CD4-positive, alpha-beta T cell treated with Interferon alpha-2 for 1 hour (primary cell): ENCODE measurements at regions not wholly inside any gene's neighbourhood (a gene's known extent, or its start where the extent isn't known, plus 50 kb on each side); places are given as distances from the start of the nearest gene placed in this dataset.
"Not testable (repeated sequence)": the region's sequence is repeated elsewhere in the genome, so short reads cannot be mapped to it uniquely, and the experiment has no call there.

Experiments used
- DNase-seq, 2 donors: peaks; one replicate each; pipeline ENCODE4 v3.0.0-alpha.2; 2020 to 2022

DNA sequence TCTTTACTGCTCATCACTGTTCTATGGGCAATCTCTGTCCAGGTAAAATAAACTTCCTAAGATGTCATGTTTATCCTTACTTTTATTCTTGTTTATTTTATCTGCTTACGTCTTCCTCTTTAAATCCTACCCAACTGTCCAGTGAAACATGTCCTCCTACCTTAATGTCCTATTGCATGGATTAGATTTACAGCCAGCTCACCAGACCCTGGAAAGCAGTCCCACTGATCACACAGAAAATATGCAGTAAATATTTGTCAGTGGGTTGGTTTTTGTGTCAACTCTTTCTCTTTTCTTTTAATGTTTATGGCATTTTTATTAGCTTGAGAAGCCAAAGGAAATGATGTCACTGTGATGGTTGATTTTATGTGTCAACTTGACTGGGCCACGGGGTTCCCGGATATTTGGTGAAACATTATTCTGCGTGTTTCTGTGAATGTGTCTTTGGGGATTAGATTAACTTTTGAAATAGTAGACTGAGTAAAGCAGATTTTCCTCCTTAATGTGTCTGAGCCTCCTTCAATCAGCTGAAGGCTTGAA lies 258.3 kb downstream of the SRGAP2C start:
- DNase-seq: no peak

DNA sequence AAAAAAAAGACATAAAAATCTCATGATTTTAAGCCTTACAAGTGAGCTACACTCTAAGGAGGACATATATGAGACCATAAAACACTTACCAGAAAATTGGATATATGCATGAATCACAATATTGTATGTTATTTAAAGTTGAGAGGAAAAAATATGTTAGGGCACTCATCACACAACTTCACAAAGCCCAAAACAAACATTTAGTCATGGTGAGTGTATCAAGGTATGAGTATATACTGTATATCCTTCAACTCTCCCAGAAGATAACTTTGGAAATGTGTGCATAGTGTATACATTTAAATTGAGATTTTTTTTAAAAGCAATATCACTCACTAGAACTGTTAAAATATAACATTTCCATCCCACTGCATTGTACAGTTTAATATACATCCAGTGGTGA lies 259.3 kb downstream of the SRGAP2C start:
- DNase-seq: no peak

DNA sequence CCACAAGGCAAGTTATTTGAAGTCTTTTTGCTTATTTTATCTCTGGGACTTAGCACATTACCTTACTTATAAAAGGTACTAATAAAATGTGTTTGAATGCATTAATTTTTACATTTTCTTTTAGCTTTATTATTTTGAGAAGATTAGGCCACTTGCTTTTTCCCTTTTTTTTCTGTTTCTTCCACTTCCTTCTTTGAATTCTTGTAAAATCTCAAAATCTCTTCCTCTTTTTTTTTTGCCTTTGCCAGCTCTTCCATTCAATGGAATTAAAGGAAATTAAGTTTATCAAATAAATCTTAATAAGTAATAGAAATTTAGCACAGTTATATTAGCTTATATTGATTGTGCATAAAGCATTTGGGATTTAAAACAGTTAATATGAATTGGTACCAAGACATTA lies 260.9 kb downstream of the SRGAP2C start:
- DNase-seq: no peak

DNA sequence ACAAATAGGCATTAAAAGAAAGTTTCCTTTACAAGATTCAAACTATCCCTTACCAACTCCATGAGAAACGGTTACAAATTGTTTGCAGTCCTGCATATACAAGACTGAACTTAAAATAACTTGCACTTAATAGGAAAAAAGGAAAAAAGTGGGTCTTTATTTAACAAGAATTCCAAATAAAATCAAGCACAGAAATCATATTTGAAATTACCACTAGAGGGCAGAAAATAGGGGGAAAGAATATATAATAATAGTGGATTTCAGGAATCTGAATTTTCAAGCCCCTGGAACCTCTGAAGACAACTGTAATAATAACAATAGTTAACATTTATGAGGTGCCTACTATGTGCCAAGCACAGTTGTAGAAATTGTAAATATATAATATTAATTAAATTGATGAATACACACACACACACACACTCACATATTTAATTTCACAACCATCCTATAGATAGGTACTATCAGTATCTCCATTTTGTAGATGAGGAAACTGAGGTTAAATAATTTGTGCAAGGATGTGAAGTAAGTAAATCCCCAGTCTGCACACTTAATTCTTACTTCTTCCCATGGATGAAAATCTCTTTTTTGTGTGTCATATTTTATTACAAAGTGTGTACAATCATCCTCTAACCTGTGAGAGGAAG lies 262.6 kb downstream of the SRGAP2C start:
- DNase-seq: peak in 1 of 2 donors; percentile 21

DNA sequence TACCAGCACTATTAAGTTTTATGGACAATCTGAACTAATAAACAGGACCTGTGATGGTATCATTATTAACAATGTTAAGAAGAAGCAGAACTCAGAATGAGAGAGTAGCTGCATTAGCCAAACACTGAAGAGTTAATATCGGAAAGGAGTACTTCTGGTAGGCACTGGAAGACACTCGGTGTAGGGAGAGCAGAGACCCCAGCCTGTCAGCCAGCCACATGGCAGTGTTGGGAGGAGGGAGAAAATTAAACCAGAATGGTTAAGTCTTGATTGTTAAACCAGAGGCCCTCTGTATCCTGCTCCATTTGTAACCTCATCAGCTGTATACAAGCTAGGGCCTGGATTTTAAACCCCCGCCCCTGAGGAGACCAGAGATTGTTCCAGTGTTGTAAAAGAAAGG lies 263.3 kb downstream of the SRGAP2C start:
- not testable (repeated sequence) for DNase-seq

DNA sequence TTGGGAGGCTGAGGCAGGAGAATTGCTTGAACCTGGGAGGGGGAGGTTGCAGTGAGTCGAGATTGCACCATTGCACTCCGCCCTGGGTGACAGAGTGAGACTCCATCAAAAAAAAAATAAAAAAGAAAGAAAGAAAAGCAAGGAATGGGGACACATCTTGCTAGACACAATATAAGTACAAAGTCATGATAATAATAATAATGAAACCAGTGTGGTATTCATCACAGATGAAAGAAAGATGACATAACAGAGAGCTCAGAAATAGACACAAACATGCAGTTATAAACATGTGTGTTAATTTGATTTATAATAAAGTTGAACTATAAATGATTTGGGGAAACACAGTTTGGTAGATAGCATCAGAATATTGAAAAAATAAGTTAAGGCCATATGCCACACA lies 264.1 kb downstream of the SRGAP2C start:
- no peak for DNase-seq

DNA sequence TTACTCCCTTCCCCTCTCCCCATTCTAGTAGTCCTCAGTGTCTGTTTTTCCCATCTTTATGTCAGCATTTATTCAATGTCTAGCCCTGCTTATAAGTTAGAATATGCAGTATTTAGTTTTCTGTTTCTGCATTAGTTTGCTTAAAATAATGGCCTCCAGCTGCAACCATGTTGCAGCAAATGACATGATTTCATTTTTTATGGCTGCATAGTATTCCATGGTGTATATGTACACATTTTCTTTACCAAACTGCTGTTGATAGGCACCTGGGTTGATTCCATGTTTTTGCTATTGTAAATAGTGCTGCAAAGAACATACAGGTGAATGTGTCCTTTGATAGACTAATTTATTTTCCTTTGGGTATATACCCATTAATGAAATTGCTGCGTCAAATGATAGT lies 267.7 kb downstream of the SRGAP2C start:
- DNase-seq: no peak

DNA sequence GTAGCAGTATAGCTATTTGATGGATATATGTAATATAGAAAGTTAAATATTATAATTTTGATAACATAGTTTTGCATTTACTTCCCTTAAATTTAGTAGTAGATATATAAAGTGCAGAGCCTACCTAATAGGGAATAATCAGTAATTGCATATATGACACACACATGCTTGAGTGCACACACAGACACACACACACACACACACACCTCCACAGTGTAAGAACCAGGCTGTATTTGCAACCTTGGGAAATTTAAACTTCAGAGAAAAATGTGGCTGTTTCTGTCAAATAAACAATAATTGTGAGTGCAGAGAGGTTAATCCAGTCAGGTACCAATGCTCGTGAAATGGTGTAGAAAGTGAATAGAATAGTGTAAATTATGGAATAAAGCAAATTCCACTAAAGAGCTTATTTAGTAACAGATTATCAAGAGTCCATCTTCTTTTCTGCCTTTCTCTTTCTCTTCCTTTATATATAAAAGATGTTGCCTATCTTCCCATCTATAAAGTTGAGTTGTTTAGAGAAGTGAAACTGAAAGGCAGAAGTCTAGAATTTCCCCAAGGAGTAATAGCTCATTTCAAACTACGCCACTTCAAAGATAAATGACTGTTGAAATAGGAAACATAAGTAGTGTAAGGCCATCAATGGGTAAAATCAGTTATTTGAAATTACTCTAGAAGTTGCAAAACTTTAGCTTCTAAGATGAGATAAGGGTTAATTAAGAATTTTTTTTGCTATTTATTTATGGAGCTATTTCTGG lies 273.7 kb downstream of the SRGAP2C start:
- peak in 1 of 2 donors; percentile 71 for DNase-seq

DNA sequence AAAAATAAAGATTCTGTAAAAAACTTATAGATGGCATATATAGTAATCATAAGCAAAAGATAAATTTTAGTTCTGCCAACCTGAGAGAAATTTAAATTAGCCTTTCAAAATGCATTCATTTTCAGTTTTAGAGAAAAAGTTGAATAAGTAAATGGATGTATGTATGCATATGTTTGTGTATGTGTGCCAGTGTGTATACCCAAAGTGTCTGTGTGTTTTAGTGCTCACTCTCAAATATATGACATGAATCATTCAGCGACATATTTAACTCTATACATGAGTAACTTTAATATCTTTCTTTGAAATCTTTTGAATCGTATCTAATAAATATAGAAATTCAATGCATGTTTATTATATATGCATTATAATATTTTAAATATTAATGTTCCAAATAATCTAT lies 274.5 kb downstream of the SRGAP2C start:
- no peak for DNase-seq

DNA sequence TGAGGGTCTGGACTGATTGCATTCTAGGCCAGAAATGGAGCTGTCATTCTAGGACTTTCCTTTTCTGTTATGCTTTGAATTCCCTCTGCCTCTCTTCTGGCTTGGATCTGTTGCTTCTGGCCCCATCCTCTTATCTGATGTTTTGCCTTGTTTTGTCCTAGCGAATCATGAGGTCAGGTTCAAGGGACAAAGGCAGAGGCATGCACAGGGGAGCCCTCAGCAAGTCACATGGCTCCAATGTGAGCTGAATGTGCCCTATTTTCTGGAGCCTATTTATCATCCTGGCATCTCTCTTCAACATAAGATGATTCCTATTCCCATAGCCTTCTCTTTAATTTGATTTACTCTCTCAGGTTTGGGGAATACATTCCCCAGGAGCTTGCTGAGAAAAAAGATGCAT lies 284.6 kb downstream of the SRGAP2C start:
- not testable (repeated sequence) for DNase-seq

DNA sequence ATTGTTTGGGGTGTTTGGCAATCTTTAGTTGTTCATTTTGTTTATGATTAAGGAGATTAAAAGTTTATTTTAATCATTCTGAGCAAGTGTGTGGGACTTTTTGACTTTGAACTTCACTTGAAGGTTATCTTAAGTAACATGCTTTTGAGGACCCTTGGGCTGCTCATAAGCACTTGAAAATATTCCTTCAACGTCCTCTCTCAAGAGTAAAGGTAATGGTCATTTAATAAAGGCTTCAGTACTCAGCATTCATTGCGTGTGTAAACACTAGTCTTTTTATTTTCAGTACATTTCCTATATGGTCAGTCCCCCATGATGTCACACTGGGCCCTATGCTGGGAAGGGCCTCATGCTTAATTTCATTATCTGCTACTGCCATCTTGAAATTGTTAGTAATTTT lies 285.6 kb downstream of the SRGAP2C start:
- DNase-seq: not testable (repeated sequence)

DNA sequence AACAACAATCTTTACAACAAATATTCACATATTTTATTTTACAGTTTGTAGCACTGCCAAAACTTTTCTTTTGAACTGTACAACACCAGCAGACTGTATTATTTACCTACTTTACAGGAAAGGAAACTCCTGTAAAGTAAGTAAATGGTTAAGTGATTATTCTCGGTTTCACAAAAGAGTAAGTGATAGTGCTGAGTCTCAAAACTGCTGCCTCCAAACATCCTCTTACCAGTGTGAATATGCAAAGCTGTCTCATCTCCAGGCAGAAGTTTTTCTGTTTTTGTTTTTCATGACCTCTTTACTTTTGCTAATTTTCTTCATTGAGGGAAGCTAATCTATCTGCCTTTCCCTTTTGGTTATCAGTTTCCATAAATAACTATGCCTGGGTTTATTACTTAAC lies 286.7 kb downstream of the SRGAP2C start:
- no peak for DNase-seq

DNA sequence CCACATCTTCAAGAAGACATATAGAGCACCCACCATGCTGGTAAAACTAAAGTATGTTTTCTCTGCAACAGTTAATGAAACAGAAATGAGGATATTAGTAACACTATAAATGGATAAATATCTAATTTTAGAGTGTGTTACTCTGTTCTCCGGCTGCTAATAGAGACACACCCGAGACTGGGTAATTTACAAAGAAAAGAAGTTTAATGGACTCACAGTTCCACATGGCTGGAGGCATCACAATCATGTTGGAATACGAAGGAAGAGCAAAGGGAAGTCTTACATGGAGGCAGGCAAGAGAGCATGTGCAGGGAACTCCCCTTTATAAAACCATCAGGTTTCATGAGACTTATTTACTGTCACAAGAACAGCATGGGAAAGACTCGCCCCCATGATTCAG lies 287.2 kb downstream of the SRGAP2C start:
- DNase-seq: no peak

DNA sequence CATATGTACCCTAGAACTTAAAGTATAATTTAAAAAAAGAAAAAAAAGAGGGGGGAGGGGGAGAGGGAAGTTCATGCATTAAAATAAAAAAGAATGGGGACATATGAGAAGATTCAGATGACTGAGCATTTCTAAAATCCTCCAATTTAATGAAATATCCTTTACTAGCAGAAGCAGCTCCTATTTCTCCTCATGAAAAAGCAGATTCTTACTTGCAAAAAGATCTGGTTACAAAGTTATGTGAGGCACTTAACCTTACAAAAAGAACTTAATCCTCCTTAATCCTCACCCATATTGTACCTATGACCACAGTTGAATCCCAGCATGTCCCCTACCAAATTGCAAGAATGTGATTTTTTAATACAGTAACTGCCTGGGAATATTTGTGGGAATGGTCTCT lies 298.5 kb downstream of the SRGAP2C start:
- DNase-seq: no peak

DNA sequence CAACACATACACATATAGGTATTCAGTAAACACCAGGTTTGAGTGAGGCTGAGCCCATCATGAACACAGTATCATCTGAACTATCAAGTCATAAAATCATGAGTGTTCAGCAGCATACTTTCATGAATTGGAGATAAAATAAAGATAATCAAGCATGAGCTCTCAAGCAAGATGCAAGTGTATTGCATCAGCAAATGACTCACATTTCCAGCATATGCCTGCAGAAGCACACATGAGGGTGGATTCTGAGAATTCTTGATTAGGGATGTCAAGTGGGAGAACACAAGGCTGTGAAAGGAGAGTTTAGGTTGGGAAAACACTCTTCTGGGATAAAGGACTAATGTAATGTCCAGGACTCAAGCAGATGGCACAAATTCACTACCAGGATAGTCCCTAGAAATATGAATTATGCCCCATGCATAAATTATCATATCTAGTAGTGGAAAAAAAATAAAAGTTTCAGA lies 299.2 kb downstream of the SRGAP2C start:
- DNase-seq: no peak

DNA sequence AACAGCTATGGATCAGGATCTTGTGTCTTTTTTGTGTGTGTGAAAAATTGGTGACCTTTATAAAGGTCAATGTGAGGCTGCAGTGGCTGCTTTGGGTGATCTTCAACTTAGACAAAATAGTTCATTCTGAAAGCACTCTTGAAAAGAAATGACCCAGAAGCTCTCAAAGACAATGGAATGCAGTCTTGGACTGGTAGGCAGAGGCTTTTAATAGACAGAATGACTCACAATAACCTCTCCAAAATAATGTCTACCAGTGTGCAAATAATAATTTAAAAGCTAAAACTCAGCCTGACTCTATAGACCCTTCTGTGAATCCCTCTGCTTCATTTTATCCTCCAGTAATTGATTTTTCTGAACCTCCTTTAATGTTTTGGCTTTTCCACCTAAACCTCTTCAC lies 310.0 kb downstream of the SRGAP2C start:
- DNase-seq: not testable (repeated sequence)

DNA sequence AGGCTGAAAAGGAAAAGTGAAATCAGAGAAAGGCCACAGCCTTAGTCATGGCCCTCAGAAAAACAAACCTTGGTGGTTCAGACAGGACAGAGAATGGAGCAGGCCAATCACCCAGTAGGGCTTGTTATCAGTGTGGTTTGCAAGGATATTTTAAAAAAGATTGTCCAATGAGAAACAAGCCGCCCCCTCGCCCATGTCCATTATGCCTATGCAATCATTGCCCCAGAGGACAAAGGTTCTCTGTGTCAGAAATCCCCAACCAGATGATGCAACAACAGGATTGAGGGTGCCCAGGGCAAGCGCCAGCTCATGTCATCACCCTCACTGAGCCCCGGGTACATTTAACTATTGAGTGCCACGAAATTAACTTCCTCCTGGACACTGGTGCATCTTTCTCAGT lies 326.7 kb downstream of the SRGAP2C start:
- DNase-seq: peak in 1 of 2 donors; percentile 58

DNA sequence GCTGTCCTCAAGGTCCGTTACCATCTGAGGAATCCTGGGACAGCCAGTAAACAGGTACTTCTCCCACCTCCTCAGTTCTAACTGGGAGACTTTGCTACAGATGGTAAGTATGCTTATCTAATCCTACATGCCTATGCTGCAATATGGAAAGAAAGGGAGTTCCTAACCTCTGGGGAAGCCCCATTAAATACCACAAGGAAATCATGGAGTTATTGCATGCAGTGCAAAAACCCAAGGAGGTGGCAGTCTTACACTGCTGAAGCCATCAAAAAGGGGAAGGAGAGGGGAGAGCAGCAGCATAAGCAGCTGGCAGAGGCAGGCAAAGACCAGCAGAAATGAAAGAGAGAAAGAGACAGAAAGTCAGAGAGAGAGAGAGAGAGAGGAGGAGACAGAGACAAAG lies 327.1 kb downstream of the SRGAP2C start:
- DNase-seq: peak in 1 of 2 donors; percentile 18

DNA sequence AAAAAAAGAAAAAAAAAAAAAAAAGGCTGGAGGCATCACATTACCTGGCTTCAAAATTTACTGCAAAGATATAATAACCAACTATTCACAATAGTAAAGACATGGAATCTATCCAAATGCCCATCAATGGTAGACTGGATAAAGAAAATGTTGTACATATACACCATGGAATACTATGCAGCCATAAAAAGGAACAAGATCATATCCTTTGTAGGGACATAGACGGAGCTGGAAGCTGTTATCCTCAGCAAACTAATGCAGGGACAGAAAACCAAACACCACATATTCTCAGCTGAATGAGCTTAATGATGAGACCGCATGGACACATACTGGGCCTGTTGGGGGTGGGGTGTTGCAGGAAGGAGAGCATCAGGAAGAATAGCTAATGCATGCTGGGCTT lies 330.5 kb downstream of the SRGAP2C start:
- DNase-seq: no peak

DNA sequence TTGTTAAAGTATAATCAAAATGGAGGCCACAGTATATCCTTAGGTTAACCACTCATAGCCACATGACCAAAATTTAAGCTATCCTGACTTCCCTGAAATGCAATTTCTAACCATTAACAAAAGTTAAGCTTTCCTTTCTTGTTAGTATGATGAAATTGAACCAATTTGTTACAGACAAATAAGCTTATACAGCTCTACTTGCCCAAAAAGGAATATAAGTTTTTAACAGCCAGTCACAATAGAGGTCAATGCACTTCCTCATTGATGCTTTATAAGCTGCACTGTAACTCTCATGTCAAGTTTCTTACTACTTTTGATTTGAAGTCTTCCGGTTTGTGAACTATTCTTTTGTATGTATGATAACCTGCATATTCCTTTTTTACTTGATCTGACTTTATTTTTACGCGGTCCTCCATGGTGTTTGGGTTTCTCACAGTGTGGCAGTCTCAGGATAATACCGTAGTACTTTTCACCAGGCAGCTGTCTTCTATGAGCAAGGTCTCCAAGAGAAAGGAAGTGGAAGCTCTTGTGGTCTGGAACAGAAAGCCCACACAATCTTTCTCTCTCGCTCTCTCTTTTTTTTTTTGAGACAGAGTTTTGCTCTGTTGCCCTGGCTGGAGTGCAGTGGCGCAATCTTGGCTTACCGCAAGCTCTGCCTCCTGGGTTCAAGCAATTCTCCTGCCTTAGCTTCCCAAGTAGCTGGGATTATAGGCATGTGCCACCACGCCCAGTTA lies 331.6 kb downstream of the SRGAP2C start:
- peak; percentile 20 to 67 for DNase-seq

DNA sequence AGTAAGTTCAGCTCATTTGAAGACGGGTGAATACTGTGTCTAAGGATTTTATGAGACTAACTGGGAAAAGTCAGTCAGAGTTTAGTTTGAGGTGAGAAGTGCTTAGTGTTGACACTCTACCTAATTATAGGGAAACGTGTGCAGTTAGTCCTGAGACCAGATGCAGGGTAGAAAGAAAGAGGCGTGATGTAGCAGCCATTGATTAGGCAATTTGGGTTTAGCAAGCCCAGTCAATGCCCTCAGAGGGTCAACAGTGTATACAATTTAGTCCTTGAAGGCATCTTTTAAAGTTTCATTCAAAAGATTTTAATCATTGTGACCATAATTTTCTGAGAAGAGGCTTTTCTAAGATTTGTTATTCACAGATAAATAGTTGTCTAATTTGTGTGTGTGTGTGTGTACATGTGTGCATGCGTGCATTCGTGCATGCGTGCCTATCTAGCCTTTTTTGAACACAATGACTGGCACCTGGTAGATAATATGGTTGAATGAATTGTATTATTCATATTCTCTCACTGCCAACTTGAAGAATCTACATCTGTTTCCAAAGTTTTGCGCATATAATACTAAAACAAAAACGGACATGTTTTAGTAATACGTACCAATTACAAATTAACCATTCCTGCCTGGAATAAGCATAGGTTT lies 332.9 kb downstream of the SRGAP2C start:
- DNase-seq: no peak

DNA sequence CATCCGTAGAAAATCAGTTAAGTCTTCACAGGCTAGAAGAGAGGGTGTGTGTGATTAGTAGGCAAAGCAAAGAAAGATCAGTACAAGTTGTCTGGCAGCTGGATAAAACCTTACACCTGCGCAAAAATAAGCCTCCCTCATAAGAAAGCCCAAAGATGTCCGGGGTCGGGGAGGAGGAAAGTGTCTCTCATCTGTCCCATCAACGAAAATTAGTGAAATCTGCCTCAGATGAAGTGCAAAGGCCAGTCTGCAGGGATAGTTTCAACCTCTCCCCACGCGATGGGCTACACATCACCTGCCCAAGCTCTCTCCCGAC lies 333.9 kb downstream of the SRGAP2C start:
- DNase-seq: no peak

DNA sequence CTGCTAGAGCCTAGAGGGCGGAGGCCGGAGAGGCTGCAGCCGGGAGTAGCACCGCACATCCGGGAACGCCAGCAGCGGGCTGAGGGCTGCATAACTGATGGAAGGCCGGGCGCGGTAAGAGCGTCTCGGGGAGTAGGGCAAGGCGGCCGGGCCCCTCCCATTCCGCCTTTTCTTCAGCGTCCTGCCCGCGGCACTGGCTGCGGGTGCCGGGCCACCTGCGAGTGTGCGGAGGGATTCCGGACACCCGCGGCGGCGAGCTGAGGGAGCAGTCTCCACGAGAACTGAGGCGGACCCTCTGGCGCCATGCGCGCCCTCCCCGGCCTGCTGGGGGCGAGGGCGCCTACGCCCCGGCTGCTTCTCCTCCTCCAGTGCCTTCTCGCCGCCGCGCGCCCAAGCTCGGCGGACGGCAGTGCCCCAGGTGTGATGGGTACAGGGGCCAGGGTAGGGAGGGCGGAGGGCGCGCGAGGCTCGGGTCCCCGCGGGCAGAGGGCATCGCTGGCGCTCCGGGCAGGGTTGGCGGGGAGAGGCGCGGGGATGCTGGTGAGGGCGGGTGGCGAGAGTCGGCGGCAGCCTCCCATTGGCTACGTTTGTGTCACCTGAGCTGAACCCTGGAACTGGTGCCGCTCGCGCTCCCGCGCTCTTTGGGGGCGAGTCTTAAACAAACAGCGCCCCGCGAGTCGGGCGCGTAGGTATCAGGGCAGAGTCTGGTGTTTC lies 334.4 kb downstream of the SRGAP2C start:
- peak; percentile 84 to 89 for DNase-seq
